ENCODE measurements at regions not wholly inside any gene's neighbourhood (a gene's known extent, or its start where the extent isn't known, plus 50 kb on each side); places are given as distances from the start of the nearest gene placed in this dataset.
A peak's percentile ranks its signal among the peaks of the same experiment; 100 is the strongest.

DNA sequence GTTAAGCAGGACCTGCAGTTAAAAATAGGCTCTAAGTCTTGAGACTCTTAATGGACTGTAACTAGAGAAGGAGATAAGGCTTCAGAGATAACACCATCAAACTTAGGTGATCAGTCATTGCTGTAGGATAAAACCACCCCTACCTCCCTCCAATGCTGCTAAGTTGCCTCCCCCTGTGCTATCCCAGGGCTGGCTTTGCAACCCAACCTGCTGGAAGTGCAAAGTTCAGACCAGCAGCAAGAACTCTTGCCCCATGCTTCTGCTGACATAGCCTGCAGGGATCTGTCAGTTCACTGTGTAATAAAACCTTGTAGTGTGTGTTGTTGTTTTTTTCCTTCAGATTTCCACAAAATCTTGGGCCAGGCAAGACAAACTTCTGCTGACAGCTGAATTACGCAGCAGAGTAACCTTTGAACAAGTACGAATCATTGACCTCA is 57.4 kb upstream of the EPB41L3 start:
- 23 to 100% (median 75%) methylated on average over 1 to 2 of the region's 2 CpGs; no CpG with 5 or more reads in 3 of the 10 experiments for WGBS, 10 experiments
- peaks cover 0 to 3% of the 10 kb centered on the region in 2 donors for H3K4me1 ChIP-seq (replicated peaks in 1 of 2)
- H3K4me3 ChIP-seq = no peak overlapping the region
- in situ Hi-C loops (cut with MboI; ENCODE audit: low pct_unique_long_range_greater_than_20kb in 2 of 9, low sequenced_read_pairs in 9 of 9, unreplicated experiment in 9 of 9) = loop anchor here in 1 of 9 experiments (25.0 kb wide), 1 partner anchor 236 kb away; no protein-coding TSS in a partner anchor
- no peak overlapping the region for H3K27ac ChIP-seq
- no peak for ATAC-seq (replicated peaks in 6 of 8)

DNA sequence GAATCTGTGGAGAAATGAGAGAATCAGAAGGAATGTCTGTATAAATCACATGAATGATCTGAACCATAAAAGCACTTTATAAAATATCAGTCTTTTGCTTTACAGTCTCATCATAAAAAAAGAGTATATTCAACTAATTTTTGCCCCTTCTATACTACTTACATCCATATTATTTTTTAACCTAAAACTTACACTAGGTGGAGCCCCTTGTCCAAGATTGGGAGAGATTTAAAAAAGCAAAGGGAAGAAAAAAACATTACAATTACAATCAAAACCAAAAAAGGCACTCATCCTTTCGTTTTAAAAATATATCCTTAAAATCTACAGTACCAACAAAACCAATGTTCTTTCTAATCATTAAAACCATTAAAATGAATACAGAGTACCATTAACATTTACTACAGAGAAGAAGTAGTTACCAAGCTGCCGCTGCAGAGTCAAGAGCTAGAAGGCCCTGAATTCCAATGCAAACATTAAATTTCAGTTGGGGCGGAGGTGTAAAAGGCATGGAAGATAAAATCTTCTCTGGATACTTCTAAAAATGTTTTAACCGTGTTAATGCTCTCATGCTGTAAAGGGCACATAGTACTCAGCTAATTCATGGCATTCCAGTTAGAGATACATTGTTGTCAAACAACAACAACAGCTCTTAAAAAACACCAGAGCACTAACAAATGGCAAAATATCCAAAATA is 56.7 kb upstream of the EPB41L3 start:
- 0 to 88% (median 49%) methylated on average over 1 to 4 of the region's 4 CpGs for WGBS, 10 experiments
- peaks cover 0 to 3% of the 10 kb centered on the region in 2 donors for H3K4me1 ChIP-seq (replicated peaks in 1 of 2)
- no peak overlapping the region for H3K4me3 ChIP-seq
- no peak overlapping the region for H3K27ac ChIP-seq
- ATAC-seq (replicated peaks in 6 of 8) = peak in 1 of 8 experiments; percentile 35
- in situ Hi-C loops (cut with MboI; ENCODE audit: low pct_unique_long_range_greater_than_20kb in 2 of 9, low sequenced_read_pairs in 9 of 9, unreplicated experiment in 9 of 9) = loop anchor here in 1 of 9 experiments (25.0 kb wide), 1 partner anchor 237 kb away; no protein-coding TSS in a partner anchor

DNA sequence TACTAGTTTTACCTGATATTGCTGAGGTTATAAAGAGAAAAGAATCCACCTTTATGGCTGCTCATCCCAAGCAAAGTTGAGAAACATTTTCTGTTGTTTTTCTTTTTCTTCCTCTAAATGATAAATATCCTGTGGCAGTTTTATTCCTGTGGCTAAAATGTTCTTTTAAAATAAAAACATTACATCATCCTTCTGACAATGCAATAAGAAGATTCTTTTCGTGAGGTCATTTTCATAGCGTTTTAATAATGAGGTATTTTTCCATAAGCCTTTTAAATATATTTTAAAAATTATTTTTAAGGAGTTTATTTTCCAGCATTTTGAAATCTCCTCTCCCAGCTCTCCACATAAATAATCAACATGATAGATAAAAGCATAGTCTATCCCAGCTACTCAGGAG is 52.8 kb upstream of the EPB41L3 start:
- 6 to 100% (median 66%) methylated on average over 1 to 2 of the region's 2 CpGs for WGBS, 10 experiments
- in situ Hi-C loops (cut with MboI; ENCODE audit: low pct_unique_long_range_greater_than_20kb in 2 of 9, low sequenced_read_pairs in 9 of 9, unreplicated experiment in 9 of 9) = no loop called here
- H3K4me3 ChIP-seq = no peak overlapping the region
- no peak overlapping the region for H3K27ac ChIP-seq
- ATAC-seq (replicated peaks in 6 of 8) = no peak
- peaks cover 0 to 3% of the 10 kb centered on the region in 2 donors for H3K4me1 ChIP-seq (replicated peaks in 1 of 2)

All from motor neuron (in vitro differentiated cells).